ENCODE measurements at regions not wholly inside any gene's neighbourhood (a gene's known extent, or its start where the extent isn't known, plus 50 kb on each side); places are given as distances from the start of the nearest gene placed in this dataset.

GRCh38 chr10:29914986-29915785 is 144.2 kb downstream of the JCAD start:
- TF ChIP-seq CTCF (IDR thresholded peaks at IDR 0.05) (no peak), POLR2A (IDR thresholded peaks at IDR 0.05) (no peak)
